NCI-H2196 (cell line): ENCODE measurements at regions not wholly inside any gene's neighbourhood (a gene's known extent, or its start where the extent isn't known, plus 50 kb on each side); places are given as distances from the start of the nearest gene placed in this dataset.
A peak's percentile ranks its signal among the peaks of the same experiment; 100 is the strongest.
"Not testable (repeated sequence)": the region's sequence is repeated elsewhere in the genome, so short reads cannot be mapped to it uniquely, and the experiment has no call there.

Source experiments
- DNase-seq: peaks from one replicate; lab custom pipeline; 2025; ENCODE audit not compliant: unreplicated experiment; lab: John Stamatoyannopoulos, UW

GRCh38 chrX:128805236-128805635 lies 718.1 kb downstream of the SMARCA1 start:
- DNase-seq: no peak

GRCh38 chrX:128804828-128805227 lies 718.5 kb downstream of the SMARCA1 start:
- DNase-seq: no peak

GRCh38 chrX:128800138-128800537 lies 723.2 kb downstream of the SMARCA1 start:
- no peak for DNase-seq

GRCh38 chrX:128783139-128783538 lies 730.9 kb upstream of the ACTRT1 start:
- not testable (repeated sequence) for DNase-seq

- peak; percentile 19 for DNase-seq
Measured at GRCh38 chrX:128781506-128781905, 729.3 kb upstream of the ACTRT1 start.

- no peak for DNase-seq
Measured at GRCh38 chrX:128780934-128781333, 728.7 kb upstream of the ACTRT1 start.

GRCh38 chrX:128769495-128769894 lies 717.3 kb upstream of the ACTRT1 start:
- DNase-seq: no peak

- no peak for DNase-seq
Measured at GRCh38 chrX:128759745-128760144, 707.5 kb upstream of the ACTRT1 start.

- no peak for DNase-seq
Measured at GRCh38 chrX:128759177-128759576, 707.0 kb upstream of the ACTRT1 start.

GRCh38 chrX:128754130-128754529 lies 701.9 kb upstream of the ACTRT1 start:
- no peak for DNase-seq

GRCh38 chrX:128739539-128739938 lies 687.3 kb upstream of the ACTRT1 start:
- DNase-seq: peak; percentile 25

GRCh38 chrX:128728943-128729342 lies 676.7 kb upstream of the ACTRT1 start:
- no peak for DNase-seq

GRCh38 chrX:128717635-128718578 lies 665.7 kb upstream of the ACTRT1 start:
- no peak for DNase-seq

- DNase-seq: no peak
Measured at GRCh38 chrX:128714425-128714824, 662.2 kb upstream of the ACTRT1 start.

GRCh38 chrX:128699716-128700285 lies 647.6 kb upstream of the ACTRT1 start:
- DNase-seq: no peak

GRCh38 chrX:128698573-128699181 lies 646.5 kb upstream of the ACTRT1 start:
- no peak for DNase-seq

GRCh38 chrX:128691872-128692271 lies 639.7 kb upstream of the ACTRT1 start:
- no peak for DNase-seq

- no peak for DNase-seq
Measured at GRCh38 chrX:128685387-128685786, 633.2 kb upstream of the ACTRT1 start.

- no peak for DNase-seq
Measured at GRCh38 chrX:128676651-128677050, 624.4 kb upstream of the ACTRT1 start.

GRCh38 chrX:128674326-128675086 lies 622.3 kb upstream of the ACTRT1 start:
- DNase-seq: not testable (repeated sequence)

- no peak for DNase-seq
Measured at GRCh38 chrX:128664211-128664610, 612.0 kb upstream of the ACTRT1 start.
